ENCODE measurements at regions not wholly inside any gene's neighbourhood (a gene's known extent, or its start where the extent isn't known, plus 50 kb on each side); places are given as distances from the start of the nearest gene placed in this dataset.

GRCh38 chr6:84415517-84415916, 188.1 kb upstream of the CEP162 start:
- Histone ChIP-seq H3K4me2 (ENCODE audit: insufficient read depth, low read length) (no peak overlapping the region), H3K4me3 (ENCODE audit: insufficient read depth, low read length) (no peak overlapping the region), H3K27ac (ENCODE audit: low read depth, low read length) (no peak overlapping the region), H3K9me3 (ENCODE audit: low read depth, low read length) (no peaks in the 10 kb centered on the region), H2AFZ (ENCODE audit: low read length) (no peak overlapping the region), H3K36me3 (ENCODE audit: insufficient read depth, low read length) (no peaks in the 10 kb centered on the region), H3K27me3 (ENCODE audit: insufficient read depth, low read length) (no peaks in the 10 kb centered on the region), H4K20me1 (ENCODE audit: insufficient read depth, low read length) (no peaks in the 10 kb centered on the region), H3K79me2 (ENCODE audit: insufficient read depth, low read length) (no peaks in the 10 kb centered on the region), H3K4me1 (ENCODE audit: insufficient read depth, low read length) (peaks cover 38% of the 10 kb centered on the region)
- no peak for DNase-seq (ENCODE audit: insufficient read length, low spot score, missing footprints)
- no peak for TF ChIP-seq CTCF (IDR thresholded peaks at IDR 0.05; ENCODE audit: extremely low read depth, low read depth, low read length)

GRCh38 chr6:84415068-84415467, 187.6 kb upstream of the CEP162 start:
- DNase-seq (ENCODE audit: insufficient read length, low spot score, missing footprints), result no peak
- Histone ChIP-seq H3K4me3 (ENCODE audit: insufficient read depth, low read length) (no peak overlapping the region), H3K4me2 (ENCODE audit: insufficient read depth, low read length) (no peak overlapping the region), H3K79me2 (ENCODE audit: insufficient read depth, low read length) (no peaks in the 10 kb centered on the region), H3K4me1 (ENCODE audit: insufficient read depth, low read length) (peaks cover 41% of the 10 kb centered on the region), H3K9me3 (ENCODE audit: low read depth, low read length) (no peaks in the 10 kb centered on the region), H3K27ac (ENCODE audit: low read depth, low read length) (no peak overlapping the region), H3K27me3 (ENCODE audit: insufficient read depth, low read length) (no peaks in the 10 kb centered on the region), H4K20me1 (ENCODE audit: insufficient read depth, low read length) (no peaks in the 10 kb centered on the region), H3K36me3 (ENCODE audit: insufficient read depth, low read length) (no peaks in the 10 kb centered on the region), H2AFZ (ENCODE audit: low read length) (no peak overlapping the region)
- TF ChIP-seq CTCF (IDR thresholded peaks at IDR 0.05; ENCODE audit: extremely low read depth, low read depth, low read length), result no peak

DNA sequence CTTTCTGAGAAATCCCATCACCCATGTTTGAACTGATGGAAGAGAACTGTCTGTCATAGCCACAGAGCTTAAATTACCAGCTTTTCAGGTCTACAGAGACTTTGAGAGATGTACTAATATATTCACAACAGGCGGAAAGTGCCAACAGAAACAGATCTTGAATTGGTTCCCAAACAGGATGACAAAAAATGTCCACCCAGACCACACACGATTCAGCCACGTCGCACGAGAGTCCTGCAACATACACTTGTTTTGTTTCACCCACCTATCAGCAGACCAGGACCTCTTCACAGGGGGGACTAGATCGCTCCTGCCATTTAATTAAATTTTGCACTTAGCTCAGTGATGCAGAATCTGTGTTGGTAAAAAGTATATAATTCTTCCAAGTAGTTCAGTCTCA, 187.1 kb upstream of the CEP162 start:
- Histone ChIP-seq H3K27ac (ENCODE audit: low read depth, low read length) (no peak overlapping the region), H3K79me2 (ENCODE audit: insufficient read depth, low read length) (no peaks in the 10 kb centered on the region), H4K20me1 (ENCODE audit: insufficient read depth, low read length) (no peaks in the 10 kb centered on the region), H3K9me3 (ENCODE audit: low read depth, low read length) (no peaks in the 10 kb centered on the region), H3K27me3 (ENCODE audit: insufficient read depth, low read length) (no peaks in the 10 kb centered on the region), H3K4me1 (ENCODE audit: insufficient read depth, low read length) (peaks cover 41% of the 10 kb centered on the region), H3K36me3 (ENCODE audit: insufficient read depth, low read length) (no peaks in the 10 kb centered on the region), H3K4me3 (ENCODE audit: insufficient read depth, low read length) (no peak overlapping the region), H2AFZ (ENCODE audit: low read length) (peak overlapping the region; percentile 59), H3K4me2 (ENCODE audit: insufficient read depth, low read length) (peak overlapping the region; percentile 40)
- DNase-seq (ENCODE audit: insufficient read length, low spot score, missing footprints), result no peak
- no peak for TF ChIP-seq CTCF (IDR thresholded peaks at IDR 0.05; ENCODE audit: extremely low read depth, low read depth, low read length)

DNA sequence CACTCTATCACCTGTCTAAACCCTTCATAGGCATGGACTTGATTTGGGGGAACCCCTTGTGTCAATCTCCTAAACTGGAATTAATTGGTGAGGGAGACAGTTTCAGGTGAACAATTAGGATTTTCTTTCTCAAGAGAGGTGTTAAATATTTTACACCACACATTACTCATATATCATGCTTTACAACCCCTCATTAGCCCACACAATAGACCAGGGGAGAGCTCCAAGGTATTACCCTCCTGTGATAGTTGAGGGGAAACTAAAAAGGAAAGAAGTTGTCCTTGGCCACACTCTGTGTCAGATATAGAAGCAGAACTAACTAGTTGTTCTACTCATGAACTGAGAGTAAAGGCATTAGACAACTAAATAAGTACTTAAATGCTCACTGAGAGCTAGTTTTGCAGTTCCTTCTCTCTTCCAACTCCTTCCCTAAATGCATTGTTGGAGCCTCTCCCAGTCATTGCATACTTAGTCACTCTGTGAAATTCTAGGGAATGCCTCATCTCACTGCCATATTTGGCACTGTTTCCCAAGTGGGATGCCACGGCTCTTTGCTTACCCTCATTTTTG, 183.7 kb upstream of the CEP162 start:
- no peak for TF ChIP-seq CTCF (IDR thresholded peaks at IDR 0.05; ENCODE audit: extremely low read depth, low read depth, low read length)
- Histone ChIP-seq H3K4me2 (ENCODE audit: insufficient read depth, low read length) (peak overlapping the region; percentile 61), H3K79me2 (ENCODE audit: insufficient read depth, low read length) (no peaks in the 10 kb centered on the region), H2AFZ (ENCODE audit: low read length) (peak overlapping the region; percentile 52), H3K4me3 (ENCODE audit: insufficient read depth, low read length) (no peak overlapping the region), H3K4me1 (ENCODE audit: insufficient read depth, low read length) (peaks cover 33% of the 10 kb centered on the region), H3K27ac (ENCODE audit: low read depth, low read length) (peak overlapping the region; percentile 25), H3K36me3 (ENCODE audit: insufficient read depth, low read length) (no peaks in the 10 kb centered on the region), H3K27me3 (ENCODE audit: insufficient read depth, low read length) (no peaks in the 10 kb centered on the region), H3K9me3 (ENCODE audit: low read depth, low read length) (no peaks in the 10 kb centered on the region), H4K20me1 (ENCODE audit: insufficient read depth, low read length) (no peaks in the 10 kb centered on the region)
- no peak for DNase-seq (ENCODE audit: insufficient read length, low spot score, missing footprints)
